ENCODE measurements at regions not wholly inside any gene's neighbourhood (a gene's known extent, or its start where the extent isn't known, plus 50 kb on each side); places are given as distances from the start of the nearest gene placed in this dataset.

- H4K8ac ChIP-seq (ENCODE audit: low read depth in 2 of 2, low read length in 2 of 2): no peak overlapping the region
- no peak overlapping the region for H2AK9ac ChIP-seq (replicated peaks; ENCODE audit: low read depth, low read length, poor library complexity)
- dilution Hi-C loops (cut with HindIII; ENCODE audit: low sequenced_read_pairs, unreplicated experiment): no loop called here
- in situ Hi-C loops (cut with MboI; ENCODE audit: low sequenced_read_pairs): no loop called here
- H3K56ac ChIP-seq (ENCODE audit: extremely low read depth, insufficient read depth, low read length): no peak overlapping the region
- ATAC-seq (ENCODE audit: low read depth) (no peak), DNase-seq (no peak)
- POLR2A ChIA-PET (ENCODE audit: unreplicated experiment): no interaction called here
- H3K23ac ChIP-seq (ENCODE audit: low read depth, low read length): no peak overlapping the region
- no peak overlapping the region for H2AFZ ChIP-seq (replicated peaks; ENCODE audit: low read length, poor library complexity)
- H3K4me3 ChIP-seq (ENCODE audit: insufficient read depth, low read depth, low read length): no peak overlapping the region
- no peak overlapping the region for H3K9ac ChIP-seq (ENCODE audit: low read depth, low read length)
- H3K27me3 ChIP-seq (ENCODE audit: control insufficient read depth, insufficient read depth, low read length): no peaks in the 10 kb centered on the region
- H4K20me1 ChIP-seq (ENCODE audit: insufficient read depth, low read length): no peaks in the 10 kb centered on the region
- no peaks in the 10 kb centered on the region for H3K79me1 ChIP-seq (ENCODE audit: low read depth in 1 of 2, low read length in 2 of 2)
- H3K18ac ChIP-seq (ENCODE audit: low read depth, low read length): no peak overlapping the region
- no peak overlapping the region for H2BK15ac ChIP-seq (ENCODE audit: low read depth, low read length)
- no peak overlapping the region for H3K4me2 ChIP-seq (ENCODE audit: low read depth, low read length)
- no peaks in the 10 kb centered on the region for H3K36me3 ChIP-seq (ENCODE audit: control insufficient read depth, insufficient read depth, low read length)
- H4K5ac ChIP-seq (ENCODE audit: low read depth, low read length): no peak overlapping the region
- no peaks in the 10 kb centered on the region for H3K4me1 ChIP-seq (ENCODE audit: control insufficient read depth, insufficient read depth, low read length)
- no TSS peak for BruUV-seq (replicated peaks)
- H4K91ac ChIP-seq (ENCODE audit: insufficient read depth, low read depth, low read length): no peak overlapping the region
- CTCF ChIA-PET: no interaction called here
- no peak overlapping the region for H2BK120ac ChIP-seq (ENCODE audit: low read depth, low read length)
- intact Hi-C loops (cut with micrococcal nuclease): no loop called here
- no peak overlapping the region for H2BK20ac ChIP-seq (ENCODE audit: low read depth, low read length)
- WGBS, 2 experiments (ENCODE audit: extremely low coverage in 2 of 2, insufficient read length in 1 of 2): no CpG with 5 or more reads among the region's 3 CpGs
- H2AK5ac ChIP-seq (ENCODE audit: low read depth, low read length): no peak overlapping the region
- no peak overlapping the region for H2BK5ac ChIP-seq (ENCODE audit: low read depth, low read length, poor library complexity, severe bottlenecking)
- no peak overlapping the region for H3K4ac ChIP-seq (ENCODE audit: low read depth, low read length)
- H3K14ac ChIP-seq (replicated peaks; ENCODE audit: low read depth, low read length): no peak overlapping the region
- TF ChIP-seq CTCF (conservative IDR thresholded peaks at IDR 0.05; ENCODE audit: low read depth, low read length) (no peak), NFE2L2 (IDR thresholded peaks at IDR 0.05; ENCODE audit: low read depth, low read length) (no peak), ELK1 (IDR thresholded peaks at IDR 0.05; ENCODE audit: borderline replicate concordance, low read depth, low read length) (no peak), USF2 (IDR thresholded peaks at IDR 0.05; ENCODE audit: low read depth, low read length) (no peak), FOS (IDR thresholded peaks at IDR 0.05; ENCODE audit: low read depth, low read length) (no peak), MXI1 (IDR thresholded peaks at IDR 0.05; ENCODE audit: borderline replicate concordance, low read depth, low read length) (no peak), CHD1 (IDR thresholded peaks at IDR 0.05; ENCODE audit: low read depth, low read length) (no peak), SMC3 (IDR thresholded peaks at IDR 0.05; ENCODE audit: low read depth, low read length) (no peak), RAD21 (IDR thresholded peaks at IDR 0.05; ENCODE audit: low read length) (no peak), MAFK (IDR thresholded peaks at IDR 0.05; ENCODE audit: low read depth, low read length) (no peak), BHLHE40 (IDR thresholded peaks at IDR 0.05; ENCODE audit: low read depth, low read length) (no peak), RCOR1 (IDR thresholded peaks at IDR 0.05; ENCODE audit: insufficient replicate concordance, low read length) (no peak), CEBPB (IDR thresholded peaks at IDR 0.05; ENCODE audit: low read depth, low read length) (no peak)
- no peak overlapping the region for H3K27ac ChIP-seq (ENCODE audit: insufficient read depth, low read length)
- 0 out of 2 replicates have a peak, but pooled peaks cover 2% of the 10 kb centered on the region for H3K9me3 ChIP-seq (ENCODE audit: control insufficient read depth, insufficient read depth, low read length)
- no peaks in the 10 kb centered on the region for H3K9me1 ChIP-seq (ENCODE audit: insufficient read depth, low read length)
Measured at GRCh38 chr20:52787962-52788361, 184.2 kb upstream of the TSHZ2 start.

Measured in IMR-90 (cell line).